Left colon (tissue), 2 donors: ENCODE measurements at regions not wholly inside any gene's neighbourhood (a gene's known extent, or its start where the extent isn't known, plus 50 kb on each side); places are given as distances from the start of the nearest gene placed in this dataset.
"Not testable (repeated sequence)": the region's sequence is repeated elsewhere in the genome, so short reads cannot be mapped to it uniquely, and the experiment has no call there.

Experiments
- ATAC-seq: fragments of 200-7000 bp; cut with Tn5 transposase; one replicate; pipeline ENCODE4 v1.9.1; 2020; ENCODE audit warnings: mild to moderate bottlenecking, moderate library complexity
- DNase-seq, 2 donors: peaks; one replicate each; pipeline ENCODE4 v3.0.0-alpha.2; 2020
- intact Hi-C, 2 donors: fragments of 100-400 bp; cut with DNase I in 1 of 2; cut with micrococcal nuclease in 1 of 2; formaldehyde crosslinking; loops; one replicate each; pipeline versions ENCODE4 v1.11.2 to v1.14.0; 2022; cut with DNase I, micrococcal nuclease
- donor health status: DM: no; HTN: no; CAD: no.
- donor health status: DM: yes; HTN: yes; CAD: no.

GRCh38 chr7:145539910-145540309 is 576.7 kb upstream of the CNTNAP2 start:
- intact Hi-C loops, result no loop called here
- ATAC-seq (no peak), DNase-seq (no peak)

- intact Hi-C loops, result no loop called here
- ATAC-seq (no peak), DNase-seq (no peak)
Observed at GRCh38 chr7:145534301-145534700, 582.3 kb upstream of the CNTNAP2 start.

- ATAC-seq, result no peak
Observed at GRCh38 chr7:145520284-145520683, 596.3 kb upstream of the CNTNAP2 start.

DNA sequence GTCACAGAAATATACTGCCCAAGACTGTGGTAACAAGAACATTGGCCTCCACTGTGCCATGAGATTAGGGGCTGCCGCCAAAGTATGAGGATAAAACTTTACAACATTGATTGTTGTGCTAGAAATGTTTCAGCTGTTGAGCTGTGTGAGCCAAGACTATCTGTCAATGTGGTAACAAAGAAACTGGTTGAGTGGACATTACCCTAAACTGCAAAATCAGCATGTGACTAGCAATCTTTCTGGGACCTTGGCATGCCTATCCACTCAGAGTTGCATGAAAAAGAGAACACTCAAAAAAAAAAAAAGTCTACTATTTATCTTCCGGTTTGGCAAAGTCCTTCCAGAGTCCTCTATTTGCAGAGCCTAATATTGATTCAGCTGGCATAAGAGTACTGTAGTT is 605.6 kb upstream of the CNTNAP2 start:
- DNase-seq (no peak), ATAC-seq (no peak)
- intact Hi-C loops, result no loop called here

More at GRCh38 chr7:145520284-145520683, 596.3 kb upstream of the CNTNAP2 start:
- DNase-seq, result no peak
- intact Hi-C loops, result no loop called here

- DNase-seq (no peak), ATAC-seq (no peak)
- intact Hi-C loops, result no loop called here
Observed at GRCh38 chr7:145497911-145498525, 618.6 kb upstream of the CNTNAP2 start.

GRCh38 chr7:145490356-145490755 is 626.2 kb upstream of the CNTNAP2 start:
- ATAC-seq, result no peak
- intact Hi-C loops, result no loop called here

DNA sequence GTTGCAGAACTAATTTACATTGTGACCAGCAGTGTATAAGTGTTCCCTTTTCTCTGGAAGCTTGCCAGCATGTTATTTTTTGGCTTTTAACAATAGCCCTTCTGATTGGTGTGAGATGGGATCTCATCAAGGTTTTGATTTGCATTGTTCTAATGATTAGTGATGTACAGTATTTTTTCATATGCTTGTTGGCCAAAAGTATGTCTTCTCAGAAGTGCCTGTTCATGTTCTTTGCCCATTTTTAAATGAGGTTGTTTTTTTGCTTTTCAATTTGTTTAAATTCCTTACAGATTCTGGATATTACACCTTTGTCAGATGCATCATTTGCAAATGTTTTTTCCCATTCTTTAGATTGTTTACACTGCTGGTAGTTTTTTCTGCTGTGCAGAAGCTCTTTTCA is 627.0 kb upstream of the CNTNAP2 start:
- intact Hi-C loops, result no loop called here
- DNase-seq (no peak), ATAC-seq (no peak)

More at GRCh38 chr7:145490356-145490755, 626.2 kb upstream of the CNTNAP2 start:
- DNase-seq, result no peak

DNA sequence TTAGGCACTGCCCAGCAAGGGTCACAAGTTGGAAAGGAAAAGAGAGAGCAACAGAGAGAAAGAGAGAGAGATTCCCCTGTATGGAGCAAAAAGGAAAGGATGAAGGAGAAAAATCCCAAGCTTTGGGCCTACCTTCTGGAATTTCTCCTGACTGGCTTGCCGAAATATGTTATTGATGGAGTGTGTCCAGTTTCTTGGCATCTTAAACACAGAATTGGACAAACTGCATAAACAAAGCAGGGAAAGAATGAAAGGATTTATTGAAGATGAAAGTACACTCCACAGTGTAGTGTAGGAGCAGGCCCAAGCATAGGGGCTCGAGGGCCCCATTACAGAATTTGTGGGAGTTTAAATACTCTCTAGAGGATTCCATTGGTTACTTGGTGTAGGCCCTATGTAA is 627.8 kb upstream of the CNTNAP2 start:
- DNase-seq (no peak), ATAC-seq (no peak)
- intact Hi-C loops, result no loop called here

GRCh38 chr7:145481985-145482384 is 634.6 kb upstream of the CNTNAP2 start:
- intact Hi-C loops, result no loop called here
- DNase-seq (no peak), ATAC-seq (no peak)

- intact Hi-C loops, result no loop called here
Observed at GRCh38 chr7:145478541-145478940, 638.1 kb upstream of the CNTNAP2 start.

GRCh38 chr7:145474009-145474686 is 638.3 kb upstream of the TPK1 start:
- intact Hi-C loops, result no loop called here
- ATAC-seq (no peak), DNase-seq (no peak)

More at GRCh38 chr7:145478541-145478940, 638.1 kb upstream of the CNTNAP2 start:
- no peak for DNase-seq
- no peak for ATAC-seq

DNA sequence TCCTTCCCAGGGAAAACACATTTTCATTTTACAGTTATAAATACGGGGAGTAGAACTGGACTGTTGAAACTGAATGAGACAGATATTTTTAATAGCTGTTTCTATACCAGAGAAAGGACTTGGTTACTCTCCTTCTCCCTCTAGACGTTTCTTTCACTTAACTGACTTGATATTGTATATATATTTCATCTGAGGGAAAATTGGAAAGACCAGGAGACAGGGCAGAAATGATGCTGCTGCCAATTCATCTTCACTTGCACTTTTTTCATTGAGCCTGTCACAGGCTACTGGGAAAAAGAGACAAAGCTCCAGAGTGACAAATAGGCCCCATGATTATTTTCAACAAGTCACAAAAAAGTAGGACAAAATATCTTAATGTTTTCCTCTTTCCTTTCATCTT is 636.0 kb upstream of the TPK1 start:
- intact Hi-C loops, result no loop called here
- DNase-seq (no peak), ATAC-seq (no peak)

DNA sequence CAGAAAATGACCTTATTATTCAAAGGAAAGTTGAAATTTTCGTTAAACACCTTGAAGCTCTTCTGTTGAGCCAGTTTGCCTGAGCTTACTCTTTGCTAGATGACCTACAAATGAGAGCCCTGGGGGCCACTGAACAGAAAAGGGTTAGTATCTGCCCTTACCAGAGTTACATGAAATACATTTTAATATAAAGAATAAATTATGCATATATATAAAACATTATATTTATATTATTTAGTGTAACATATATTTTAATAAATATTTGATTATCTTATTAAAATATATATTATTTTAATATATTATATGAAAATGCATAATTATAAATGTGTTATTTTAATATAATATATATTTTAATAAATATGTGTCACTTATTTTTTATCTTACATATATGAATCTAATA is 628.4 kb upstream of the TPK1 start:
- DNase-seq (no peak), ATAC-seq (no peak)
- intact Hi-C loops, result no loop called here

DNA sequence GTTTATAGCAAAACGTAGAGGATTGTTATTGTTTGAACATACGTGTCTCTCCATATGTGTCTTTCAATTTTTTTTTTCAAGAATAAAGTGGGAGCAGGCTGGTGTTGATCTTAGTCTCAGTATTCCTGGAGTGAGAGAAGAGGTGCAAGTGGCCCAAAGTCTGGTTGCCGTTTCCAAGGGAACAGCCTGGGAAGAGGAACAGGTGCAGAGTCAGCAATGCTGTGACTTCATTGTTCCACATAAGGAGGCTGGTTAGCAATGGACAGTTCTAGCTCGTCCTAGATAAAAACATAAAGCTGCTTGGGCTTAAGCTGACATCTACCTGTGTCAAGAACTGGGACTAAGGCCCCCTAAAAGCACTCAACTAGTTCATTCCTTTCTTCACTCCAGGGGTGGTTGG is 626.6 kb upstream of the TPK1 start:
- ATAC-seq (no peak), DNase-seq (no peak)
- intact Hi-C loops, result no loop called here

GRCh38 chr7:145434811-145435210 is 599.0 kb upstream of the TPK1 start:
- DNase-seq (no peak), ATAC-seq (no peak)
- intact Hi-C loops, result no loop called here

DNA sequence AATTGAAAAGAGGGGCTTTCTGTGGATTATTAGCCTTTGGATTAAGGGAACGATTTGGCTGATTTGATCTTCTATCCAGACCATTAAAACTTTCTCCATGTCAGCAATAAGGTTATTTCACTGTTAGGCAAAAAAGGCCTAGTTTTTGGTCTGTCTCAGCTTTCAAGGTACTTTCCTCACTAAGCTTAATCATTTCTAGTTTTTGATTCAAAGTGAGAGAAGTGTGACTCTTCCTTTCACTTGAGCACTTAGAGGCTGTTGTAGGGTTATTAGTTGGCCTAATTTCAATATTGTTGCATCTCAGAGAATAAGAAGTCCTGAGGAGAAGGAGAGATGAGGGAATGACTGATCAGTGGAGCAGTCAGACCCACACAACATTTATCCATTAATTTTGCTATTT is 596.0 kb upstream of the TPK1 start:
- DNase-seq (no peak), ATAC-seq (no peak)
- intact Hi-C loops, result no loop called here

GRCh38 chr7:145418481-145418880 is 582.6 kb upstream of the TPK1 start:
- ATAC-seq, intact Hi-C loops, DNase-seq: not testable (repeated sequence)

GRCh38 chr7:145411066-145411465 is 575.2 kb upstream of the TPK1 start:
- ATAC-seq, result no peak
- intact Hi-C loops, result no loop called here
- DNase-seq, result no peak

- intact Hi-C loops, result no loop called here
- no peak for DNase-seq
- no peak for ATAC-seq
Observed at GRCh38 chr7:145398758-145399157, 562.9 kb upstream of the TPK1 start.

- no peak for ATAC-seq
- intact Hi-C loops, result no loop called here
- DNase-seq, result no peak
Observed at GRCh38 chr7:145394126-145394525, 558.3 kb upstream of the TPK1 start.

GRCh38 chr7:145382762-145383161 is 546.9 kb upstream of the TPK1 start:
- DNase-seq, result no peak
- ATAC-seq, result no peak
- intact Hi-C loops, result no loop called here
